ENCODE measurements at regions not wholly inside any gene's neighbourhood (a gene's known extent, or its start where the extent isn't known, plus 50 kb on each side); places are given as distances from the start of the nearest gene placed in this dataset.

GRCh38 chr2:17309741-17310339 is 208.4 kb downstream of the RAD51AP2 start:
- Histone ChIP-seq H2AFZ (replicated peaks) (no peak overlapping the region), H3K27ac (no peak overlapping the region), H3K27me3 (no peaks in the 10 kb centered on the region), H3K79me2 (ENCODE audit: low read depth) (no peaks in the 10 kb centered on the region), H3K4me3 (no peak overlapping the region), H3K9ac (no peak overlapping the region), H3F3A (ENCODE audit: low read depth) (no peaks in the 10 kb centered on the region), H3K9me3 (ENCODE audit: low read depth) (no peaks in the 10 kb centered on the region), H3K4me2 (no peak overlapping the region), H3K4me1 (peaks cover 7% of the 10 kb centered on the region), H4K20me1 (ENCODE audit: low read depth) (no peaks in the 10 kb centered on the region), H3K36me3 (no peaks in the 10 kb centered on the region)
- Mint-ChIP-seq H3K9me3 (no peaks in the 10 kb centered on the region), H3K4me1 (peaks cover 6% of the 10 kb centered on the region), H3K27ac (no peak overlapping the region), H3K36me3 (no peaks in the 10 kb centered on the region), H3K4me3 (no peak overlapping the region), H3K27me3 (ENCODE audit: insufficient read depth, low read depth) (no peaks in the 10 kb centered on the region)
- TF ChIP-seq CTCF (IDR thresholded peaks at IDR 0.05) (peak; percentile 87), EZH2phosphoT487 (IDR thresholded peaks at IDR 0.05) (no peak)
- peak; percentile 86 for DNase-seq (ENCODE audit: low spot score)

- H3K9ac ChIP-seq, result no peak overlapping the region
- no peaks in the 10 kb centered on the region for H3K27me3 Mint-ChIP-seq (ENCODE audit: insufficient read depth, low read depth)
- H3K27ac Mint-ChIP-seq, result no peak overlapping the region
- no peaks in the 10 kb centered on the region for H3K27me3 ChIP-seq
- no peaks in the 10 kb centered on the region for H3K9me3 Mint-ChIP-seq
- H3K4me1 Mint-ChIP-seq, result peaks cover 6% of the 10 kb centered on the region
- H3K9me3 ChIP-seq (ENCODE audit: low read depth), result no peaks in the 10 kb centered on the region
- H3K4me3 Mint-ChIP-seq, result no peak overlapping the region
- H3K4me3 ChIP-seq, result no peak overlapping the region
- H3K4me1 ChIP-seq, result peaks cover 7% of the 10 kb centered on the region
- no peak for DNase-seq (ENCODE audit: low spot score)
- no peak overlapping the region for H3K27ac ChIP-seq
- no peaks in the 10 kb centered on the region for H3F3A ChIP-seq (ENCODE audit: low read depth)
- no peaks in the 10 kb centered on the region for H3K36me3 Mint-ChIP-seq
- no peak overlapping the region for H3K4me2 ChIP-seq
- no peaks in the 10 kb centered on the region for H4K20me1 ChIP-seq (ENCODE audit: low read depth)
- TF ChIP-seq EZH2 (IDR thresholded peaks at IDR 0.05) (no peak), CTCF (IDR thresholded peaks at IDR 0.05) (no peak), EZH2phosphoT487 (IDR thresholded peaks at IDR 0.05) (no peak)
- H3K36me3 ChIP-seq, result no peaks in the 10 kb centered on the region
- H3K79me2 ChIP-seq (ENCODE audit: low read depth), result no peaks in the 10 kb centered on the region
- no peak overlapping the region for H2AFZ ChIP-seq (replicated peaks)
Observed at GRCh38 chr2:17309181-17309580, 209.1 kb downstream of the RAD51AP2 start.

- Mint-ChIP-seq H3K36me3 (no peaks in the 10 kb centered on the region), H3K9me3 (no peaks in the 10 kb centered on the region), H3K27ac (no peak overlapping the region), H3K27me3 (ENCODE audit: insufficient read depth, low read depth) (no peaks in the 10 kb centered on the region), H3K4me3 (no peak overlapping the region), H3K4me1 (peaks cover 8% of the 10 kb centered on the region)
- Histone ChIP-seq H3K27ac (no peak overlapping the region), H3K27me3 (no peaks in the 10 kb centered on the region), H3K4me1 (peaks cover 7% of the 10 kb centered on the region), H3K79me2 (ENCODE audit: low read depth) (no peaks in the 10 kb centered on the region), H3K9ac (no peak overlapping the region), H3F3A (ENCODE audit: low read depth) (peaks cover under 1% of the 10 kb centered on the region), H3K4me2 (no peak overlapping the region), H3K9me3 (ENCODE audit: low read depth) (no peaks in the 10 kb centered on the region), H2AFZ (replicated peaks) (no peak overlapping the region), H4K20me1 (ENCODE audit: low read depth) (no peaks in the 10 kb centered on the region), H3K36me3 (no peaks in the 10 kb centered on the region), H3K4me3 (no peak overlapping the region)
- DNase-seq (ENCODE audit: low spot score), result no peak
- TF ChIP-seq EZH2 (IDR thresholded peaks at IDR 0.05) (no peak), CTCF (IDR thresholded peaks at IDR 0.05) (no peak), EZH2phosphoT487 (IDR thresholded peaks at IDR 0.05) (no peak)
Observed at GRCh38 chr2:17306706-17307105, 211.5 kb downstream of the RAD51AP2 start.

Data from neural progenitor cell (in vitro differentiated cells).